H1 (cell line): ENCODE measurements at regions not wholly inside any gene's neighbourhood (a gene's known extent, or its start where the extent isn't known, plus 50 kb on each side); places are given as distances from the start of the nearest gene placed in this dataset.

Experiments used
- EZH2 ChIP-seq: fragments of 200-600 bp; sonication (generic); IDR thresholded peaks from 2 replicates; pipeline ENCODE4 v1.7.1; 2012; ENCODE audit warnings: low read depth, mild to moderate bottlenecking, moderate library complexity, low read length, inconsistent platforms; ENCODE audit not compliant: severe bottlenecking
- KDM4A ChIP-seq: IDR thresholded peaks from one replicate; pipeline ENCODE4 v1.7.1; 2012; ENCODE audit warnings: low read depth, mild to moderate bottlenecking, moderate library complexity, low read length, inconsistent platforms; ENCODE audit not compliant: severe bottlenecking
- POLR2A ChIP-seq, 2 experiments: IDR thresholded peaks; 1 replicate in 1 of 2; 2 replicates in 1 of 2; pipeline ENCODE4 v1.6.1; 2011; ENCODE audit warnings: low read depth in 2 of 2, low read length in 2 of 2, mild to moderate bottlenecking in 2 of 2; ENCODE audit errors: control extremely low read depth in 1 of 2
- RNF2 ChIP-seq: fragments of 200-900, 300-1000 bp; sonication (generic); IDR thresholded peaks from 2 replicates; pipeline ENCODE4 v1.7.1; 2016; ENCODE audit warnings: borderline replicate concordance, low read depth, mild to moderate bottlenecking, antibody characterized with exemption, low read length; ENCODE audit not compliant: poor library complexity, severe bottlenecking; ENCODE audit errors: missing control alignments
- SP4 ChIP-seq: IDR thresholded peaks from 2 replicates; pipeline ENCODE4 v1.6.1; 2012; ENCODE audit warnings: low read length, inconsistent platforms

- TF ChIP-seq SP4 (no peak), RNF2 (no peak), POLR2A (IDR thresholded peaks at IDR 0.05; ENCODE audit: control extremely low read depth in 1 of 2, low read depth in 2 of 2, low read length in 2 of 2) (no peak), KDM4A (no peak), EZH2 (no peak)
These were observed 205.1 kb downstream of the NXPE2 start (continued) for GRCh38 chr11:114883472-114883871.
